Right renal pelvis (tissue), 4 donors: ENCODE measurements at regions not wholly inside any gene's neighbourhood (a gene's known extent, or its start where the extent isn't known, plus 50 kb on each side); places are given as distances from the start of the nearest gene placed in this dataset.
A peak's percentile ranks its signal among the peaks of the same experiment; 100 is the strongest.

Source experiments
- DNase-seq, 4 donors: peaks; one replicate each; pipeline ENCODE4 v3.0.0-alpha.2; 2013; ENCODE audit warnings: low read depth in 4 of 4, low spot score in 3 of 4, missing footprints in 1 of 4

DNA sequence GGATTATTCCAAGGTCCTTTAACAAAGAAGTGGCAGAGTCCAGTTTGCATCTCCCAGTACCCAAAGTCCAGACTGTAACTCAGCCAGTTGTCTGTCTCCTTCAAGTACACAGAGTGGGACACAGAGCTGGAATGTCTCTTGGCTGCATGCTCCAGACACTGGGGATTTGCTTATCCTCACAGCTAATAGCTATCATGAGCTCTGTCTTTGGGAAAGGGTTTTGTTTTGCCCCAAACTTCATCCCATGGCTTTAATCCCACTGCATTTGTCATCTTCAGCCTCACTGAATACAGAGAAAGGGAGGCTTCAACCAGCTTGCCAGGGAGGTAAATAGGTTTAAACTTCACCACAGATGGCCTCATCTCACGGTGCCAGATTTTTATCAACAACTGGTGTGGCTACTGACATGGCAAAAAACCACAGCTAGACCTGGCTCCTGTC lies 412.2 kb upstream of the SLC24A2 start:
- no peak for DNase-seq

DNA sequence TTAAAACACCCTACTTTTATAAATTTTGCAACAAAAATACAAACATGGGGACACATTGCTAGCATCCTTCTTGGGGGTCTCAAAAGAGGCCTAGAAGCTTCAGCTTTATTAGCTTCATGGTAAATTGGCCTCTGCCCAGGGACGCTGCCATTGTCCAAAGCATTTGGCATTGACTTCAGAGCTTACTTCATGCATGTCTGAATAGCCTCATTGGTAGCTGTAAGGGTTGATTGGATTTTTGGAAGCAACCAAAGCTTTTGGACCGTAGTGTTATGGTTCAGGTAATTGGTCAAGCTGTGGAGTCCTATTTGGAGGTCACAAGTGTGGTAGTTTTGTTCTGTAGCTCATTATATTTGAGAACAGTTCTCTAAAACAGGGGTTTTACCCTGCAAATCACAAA lies 411.7 kb upstream of the SLC24A2 start:
- DNase-seq = no peak

DNA sequence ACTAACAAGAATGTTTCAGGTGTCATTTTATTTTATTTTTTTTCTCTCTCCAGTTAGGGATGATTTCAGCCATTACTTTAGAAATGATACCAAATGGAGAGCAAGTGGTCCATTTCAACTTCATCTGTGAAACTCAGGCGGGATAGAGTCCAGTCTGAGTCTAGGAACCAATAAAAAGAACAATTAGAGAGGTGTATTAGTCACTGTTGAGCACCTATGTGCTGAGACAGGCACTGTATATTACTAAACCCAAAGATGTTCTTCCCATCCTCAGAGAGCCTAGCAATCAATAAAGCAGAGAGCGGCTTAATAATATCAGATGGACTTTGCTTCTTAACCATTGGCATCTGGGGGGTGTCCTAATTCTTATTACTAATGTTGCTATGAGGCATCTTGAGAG lies 410.3 kb upstream of the SLC24A2 start:
- no peak for DNase-seq

DNA sequence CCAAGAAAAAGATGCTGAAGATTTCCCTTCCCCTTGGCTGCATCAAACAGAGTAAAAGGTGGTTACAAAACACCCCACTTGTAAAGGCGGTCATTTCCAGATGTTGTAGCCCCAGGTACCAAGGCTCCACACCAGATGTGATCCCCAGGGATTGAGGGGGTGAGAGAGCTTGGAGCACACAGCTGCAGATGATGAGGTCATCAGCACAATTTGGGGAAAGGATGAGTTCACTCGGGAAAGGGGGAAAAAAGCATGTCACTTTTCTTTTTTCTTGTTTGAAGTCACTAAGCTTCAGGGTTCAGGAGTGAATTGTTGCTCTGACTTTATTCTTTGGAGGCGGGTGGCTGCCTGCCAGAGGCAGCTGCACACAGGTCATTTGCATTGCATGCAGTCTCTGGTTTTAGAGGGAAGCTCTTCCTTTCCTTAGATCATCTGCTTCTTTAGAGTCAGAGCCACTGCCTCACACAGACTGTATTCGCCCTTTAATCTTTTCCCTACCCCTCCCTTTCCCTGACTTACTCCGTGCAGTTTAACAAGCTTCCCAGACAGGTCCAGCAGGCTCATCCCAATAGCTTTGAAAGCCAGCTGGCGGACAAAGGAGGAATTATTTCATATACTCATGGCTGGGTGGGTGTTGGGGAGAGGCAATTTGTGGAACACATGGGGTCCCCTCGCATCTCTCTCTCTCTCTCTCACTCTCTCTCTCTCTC lies 409.3 kb upstream of the SLC24A2 start:
- DNase-seq = no peak

DNA sequence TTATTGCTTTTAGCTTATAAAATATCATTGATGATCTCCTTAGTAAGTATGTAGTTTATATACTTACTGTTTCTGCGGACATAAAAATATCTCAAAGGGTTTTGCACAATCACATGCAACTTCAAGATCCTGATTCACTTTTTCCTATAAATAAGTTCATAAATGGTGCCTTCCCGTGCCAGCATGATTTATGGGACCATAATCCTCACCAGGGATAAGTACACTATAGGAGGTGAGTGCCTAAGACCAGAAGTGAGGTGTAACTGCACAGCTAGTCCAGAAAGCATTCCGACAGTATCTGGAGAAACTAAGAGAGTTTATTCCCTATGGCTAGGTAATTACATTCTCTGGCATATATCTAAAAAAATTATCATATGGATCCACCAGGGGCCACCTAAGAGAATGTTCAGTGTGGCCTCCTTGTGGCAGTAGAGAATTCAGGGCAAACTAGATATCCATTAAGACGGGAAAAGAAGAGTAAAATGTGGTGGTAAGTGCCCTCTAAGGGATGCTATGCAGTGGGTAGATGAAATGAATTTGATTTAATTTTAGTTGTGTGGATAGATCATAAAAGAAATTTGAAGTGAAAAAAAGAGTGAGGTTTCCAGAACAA lies 402.5 kb upstream of the SLC24A2 start:
- no peak for DNase-seq

DNA sequence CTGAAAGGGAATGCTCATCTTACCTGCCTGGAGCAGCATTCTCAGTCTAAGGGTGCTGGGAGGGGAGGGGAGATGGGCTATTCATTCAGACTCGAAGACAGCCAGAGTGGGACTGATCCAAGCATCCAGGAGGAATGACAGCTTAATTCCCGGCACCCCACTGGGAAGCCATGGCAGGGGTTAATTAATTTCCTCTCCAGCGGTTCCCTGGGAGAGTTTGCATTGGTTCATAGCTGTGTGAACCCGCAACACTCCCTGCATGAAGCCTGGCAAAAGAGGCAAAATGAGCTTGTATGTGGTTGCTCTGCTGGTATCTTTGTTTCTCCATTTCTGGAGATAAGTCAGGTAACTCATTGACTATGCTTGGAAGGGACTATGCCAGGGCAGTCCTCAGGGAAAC lies 401.0 kb upstream of the SLC24A2 start:
- DNase-seq = no peak

DNA sequence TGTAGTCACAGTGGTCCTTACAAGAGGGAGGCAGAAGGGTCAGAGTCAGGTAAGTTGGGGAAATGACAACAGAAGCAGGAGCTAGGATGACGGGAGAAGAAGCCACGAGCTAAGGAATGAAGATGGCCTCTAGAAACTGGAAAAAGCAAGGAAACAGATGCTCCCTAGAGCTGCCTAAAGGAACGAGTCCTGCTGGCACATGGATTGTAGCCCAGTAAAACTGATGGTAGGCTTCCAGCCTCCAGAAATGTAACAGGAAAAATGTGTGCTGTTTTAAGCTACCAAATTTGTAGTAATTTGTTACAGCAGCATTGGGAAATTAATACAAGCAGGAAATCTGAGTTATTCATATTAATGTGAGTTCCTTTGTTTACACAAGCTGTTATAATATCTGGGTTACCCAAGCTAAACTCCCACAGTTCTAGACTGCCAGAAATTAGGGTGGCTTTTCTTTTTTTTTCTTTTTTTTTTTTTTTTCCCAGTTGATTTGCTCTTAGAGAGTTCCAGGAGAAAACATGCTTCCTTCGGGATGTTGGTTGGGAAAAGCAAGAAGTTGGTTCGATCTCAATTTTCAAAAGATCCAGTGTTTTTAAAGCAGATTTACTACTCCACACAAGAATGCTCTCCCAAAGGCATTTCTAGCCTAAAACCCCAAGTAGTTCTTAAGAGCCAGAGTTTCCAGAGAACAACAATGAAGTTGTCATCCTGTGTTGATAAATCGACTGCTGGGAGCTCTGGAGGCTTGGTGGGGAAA lies 400.0 kb upstream of the SLC24A2 start:
- DNase-seq = no peak

DNA sequence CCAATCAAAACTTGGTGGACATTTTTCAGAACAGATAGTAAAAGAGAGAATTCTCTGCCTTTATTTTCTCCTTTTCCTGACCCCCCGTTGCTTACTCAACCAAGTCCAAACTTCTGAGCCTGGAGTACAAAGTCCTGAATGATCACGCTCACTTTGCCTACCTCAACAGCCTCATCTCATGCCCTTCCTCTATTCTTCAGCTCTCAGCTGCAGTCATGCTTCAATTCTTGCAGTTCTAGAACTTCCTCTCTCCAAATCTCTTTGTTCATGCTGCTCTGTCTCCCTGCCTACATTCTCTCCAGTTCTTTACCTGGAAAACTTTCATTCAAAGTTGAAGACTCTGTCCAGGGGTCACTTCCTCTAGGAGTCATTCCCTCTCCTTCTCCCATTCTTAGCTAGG lies 398.5 kb upstream of the SLC24A2 start:
- DNase-seq = no peak

DNA sequence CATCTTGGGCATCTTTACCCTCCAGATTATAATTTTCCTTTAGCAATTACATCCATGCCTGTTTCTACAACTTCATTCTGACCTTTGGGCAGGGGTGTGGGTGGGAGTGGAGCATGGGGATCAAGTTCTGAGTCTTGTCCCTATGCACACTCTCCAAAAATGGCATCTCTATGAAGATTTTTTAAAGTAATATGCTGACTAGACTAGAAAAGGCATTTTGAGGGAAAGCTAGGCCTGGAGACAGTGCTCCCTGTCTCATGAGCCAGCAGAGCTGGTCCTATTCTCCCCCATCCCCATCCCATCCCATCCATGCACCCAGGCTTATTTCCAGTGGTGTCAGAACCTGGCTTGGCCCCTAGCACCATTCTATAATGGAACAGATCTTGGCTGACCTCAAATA lies 398.0 kb upstream of the SLC24A2 start:
- no peak for DNase-seq

DNA sequence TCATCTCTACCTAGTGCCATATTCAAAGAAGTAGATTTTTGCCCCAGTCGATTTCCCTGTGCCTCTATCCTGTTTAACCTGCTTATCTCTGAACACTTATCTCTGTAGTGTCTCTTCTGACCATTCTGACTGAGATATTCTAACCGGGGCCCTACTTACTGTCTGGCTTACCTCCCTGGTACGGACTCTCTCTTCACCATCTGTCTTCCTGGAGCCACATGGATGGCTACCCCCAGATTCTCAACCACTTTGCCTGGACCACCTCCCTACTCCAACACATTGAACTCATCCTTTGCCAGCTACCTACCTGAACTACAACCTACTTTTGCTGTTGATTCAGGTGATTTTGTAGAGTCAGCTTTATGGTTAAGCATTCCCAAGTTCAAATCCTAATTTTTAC lies 397.4 kb upstream of the SLC24A2 start:
- no peak for DNase-seq

DNA sequence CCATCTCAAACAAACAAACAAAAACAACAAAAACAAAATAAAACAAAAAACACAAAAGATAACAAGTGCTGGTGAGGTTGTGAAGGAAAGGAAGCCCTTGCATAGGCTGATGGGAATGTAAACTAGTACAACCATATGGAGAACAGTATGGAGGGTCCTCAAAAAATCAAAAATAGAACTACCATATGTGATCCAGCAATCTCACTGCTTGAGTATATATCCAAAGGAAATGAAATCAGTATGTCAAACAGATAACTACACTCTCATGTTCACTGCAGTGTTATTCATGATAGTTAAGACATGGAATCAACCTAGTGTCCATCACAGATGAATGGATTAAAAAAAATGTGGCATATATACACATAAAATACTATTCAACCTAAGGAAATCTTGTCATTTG lies 395.7 kb upstream of the SLC24A2 start:
- DNase-seq = no peak

DNA sequence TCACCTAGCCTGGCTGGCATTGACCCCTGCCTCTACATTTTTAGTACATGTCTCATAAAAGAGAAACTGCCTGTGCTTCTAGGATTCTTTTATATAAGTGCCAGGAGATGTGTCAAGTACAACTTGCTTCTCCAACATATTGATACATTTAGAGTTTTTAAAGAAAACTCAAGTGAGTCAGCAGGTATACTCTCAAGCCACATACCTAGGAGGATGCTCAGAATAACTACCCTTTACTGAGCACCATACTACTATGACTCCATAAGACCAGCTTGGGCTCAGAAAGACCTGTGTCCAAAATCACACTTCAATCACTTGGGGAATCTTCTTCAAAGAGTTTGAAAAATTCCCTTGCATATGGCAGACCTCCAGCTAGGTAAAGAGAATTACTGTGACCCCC lies 389.8 kb upstream of the SLC24A2 start:
- DNase-seq = no peak

DNA sequence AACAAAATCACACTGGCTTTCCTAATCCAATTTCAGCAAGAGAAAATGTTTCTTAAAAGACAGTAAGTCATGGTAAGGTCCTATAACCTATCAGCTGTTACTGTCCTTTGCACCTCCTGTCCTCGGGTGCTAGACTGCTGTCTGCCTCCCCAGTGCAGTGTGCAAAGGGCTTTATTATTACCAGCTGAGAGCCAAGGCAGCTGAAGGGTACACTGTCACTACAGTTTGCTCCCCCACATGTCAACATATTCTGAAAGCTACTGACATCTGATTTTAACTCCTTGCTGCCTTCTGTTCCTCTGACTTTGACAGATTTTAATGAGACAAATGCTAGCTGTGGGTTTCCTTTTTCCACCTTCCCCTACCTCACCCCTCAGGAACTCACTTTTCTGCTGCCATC lies 389.4 kb upstream of the SLC24A2 start:
- no peak for DNase-seq

DNA sequence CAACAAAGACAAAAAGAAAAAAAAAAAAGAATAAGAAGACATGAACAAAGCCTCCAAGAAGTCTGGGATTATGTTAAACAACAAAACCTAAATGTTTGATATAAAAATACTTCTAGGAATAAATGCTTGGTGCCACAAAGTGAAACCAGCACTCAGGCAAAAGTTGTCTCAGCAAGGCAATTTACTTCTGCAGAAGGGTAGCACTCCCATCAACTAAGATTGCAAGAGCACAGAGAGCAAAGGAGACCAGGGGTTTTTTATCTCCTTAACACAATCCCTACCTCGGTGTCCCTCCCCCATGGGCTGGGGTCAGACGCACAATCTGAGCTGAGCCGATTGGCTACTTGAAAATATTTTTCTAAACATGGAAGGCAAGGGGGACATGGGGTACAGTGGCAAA lies 381.3 kb upstream of the SLC24A2 start:
- DNase-seq = no peak

DNA sequence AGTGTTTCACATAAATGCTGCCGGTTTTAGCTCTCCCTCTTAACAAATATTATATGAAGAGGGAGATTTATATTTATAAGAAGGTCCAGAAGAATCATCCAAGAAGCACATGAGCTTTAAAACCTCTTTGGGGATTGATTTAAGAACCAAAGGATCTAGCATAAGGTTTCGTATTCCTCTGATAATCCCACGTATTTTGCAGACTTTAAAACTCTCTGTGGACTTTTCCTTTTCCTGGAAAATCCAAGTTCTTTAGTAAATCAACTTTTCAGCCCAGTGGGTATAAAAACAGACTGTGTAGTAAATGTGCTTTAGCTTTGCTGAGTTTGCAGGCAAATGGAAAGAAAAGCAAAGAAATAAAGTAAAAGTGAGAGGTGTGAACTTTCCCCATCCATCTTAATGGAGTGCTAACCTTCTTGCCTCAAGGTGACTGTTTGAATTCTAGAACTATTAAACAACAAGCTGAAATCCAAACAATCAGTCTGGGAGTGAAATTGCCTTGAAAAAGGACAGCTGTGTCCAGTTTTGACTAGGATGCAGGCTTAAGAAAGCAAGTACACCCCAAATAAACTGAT lies 363.4 kb upstream of the SLC24A2 start:
- peak in 3 of 4 donors; percentile 28 to 55 (median 39) for DNase-seq

DNA sequence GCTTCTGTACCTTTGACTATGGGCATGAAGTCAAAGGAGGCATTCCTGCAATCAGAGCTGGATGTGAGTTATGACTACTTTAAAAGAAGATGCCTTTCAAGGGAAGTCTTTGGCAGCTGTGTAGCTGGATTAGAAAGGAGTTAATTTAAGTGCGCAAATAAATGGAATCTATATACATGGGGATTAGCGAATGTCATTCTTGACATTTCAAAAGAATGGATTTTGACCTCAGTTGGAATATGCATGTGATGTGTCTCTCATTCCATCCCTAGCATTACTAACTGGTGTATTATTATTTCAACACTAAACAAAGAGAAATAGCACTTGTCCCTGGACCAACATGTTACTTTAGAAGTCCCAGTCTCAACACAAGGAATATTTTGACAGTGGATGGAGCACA lies 359.6 kb upstream of the SLC24A2 start:
- no peak for DNase-seq

DNA sequence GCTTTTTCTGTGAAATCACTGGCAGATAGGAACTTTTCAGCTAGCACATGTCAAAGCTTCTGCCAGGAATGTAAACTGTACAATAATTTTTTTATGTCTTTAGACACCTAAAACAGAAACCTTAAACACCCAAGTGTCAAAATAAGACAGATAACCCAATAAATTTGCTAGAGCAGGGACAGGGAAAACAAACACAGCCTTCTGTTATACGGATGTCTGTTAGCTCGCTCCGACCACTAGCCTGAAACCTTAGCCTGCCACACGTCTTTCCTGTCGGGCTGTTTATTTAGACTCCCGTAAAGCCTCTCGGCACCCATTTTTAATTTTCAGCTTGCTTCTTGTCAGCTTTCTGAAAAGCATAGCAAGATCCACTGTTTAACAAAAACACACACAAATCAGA lies 355.4 kb upstream of the SLC24A2 start:
- DNase-seq = peak in 2 of 4 donors; percentile 1 to 6

DNA sequence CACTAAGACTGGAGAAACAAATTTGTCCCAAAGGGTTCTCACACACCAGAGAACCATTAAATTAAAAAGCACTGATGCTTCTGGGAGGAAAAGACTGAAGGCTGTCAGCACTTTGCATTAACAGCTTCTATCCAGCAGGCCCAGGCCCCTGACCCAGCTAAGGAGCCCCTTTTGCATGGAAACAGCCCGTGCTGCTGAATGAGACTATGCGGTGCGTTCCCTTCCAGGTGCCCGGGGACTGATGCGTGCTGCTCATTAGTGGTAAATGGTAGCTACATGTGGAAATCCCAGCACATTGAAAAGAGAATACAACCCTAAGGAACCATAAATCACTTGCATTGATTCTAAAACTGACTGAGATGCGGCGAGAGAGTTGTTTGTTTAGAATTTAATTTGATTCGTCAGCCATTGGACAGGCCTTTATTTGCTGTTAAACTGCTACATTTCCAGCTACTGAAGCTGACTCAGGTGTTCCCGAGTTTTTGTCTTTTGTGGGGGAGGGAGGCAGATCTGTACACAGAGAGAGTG lies 351.0 kb upstream of the SLC24A2 start:
- no peak for DNase-seq

DNA sequence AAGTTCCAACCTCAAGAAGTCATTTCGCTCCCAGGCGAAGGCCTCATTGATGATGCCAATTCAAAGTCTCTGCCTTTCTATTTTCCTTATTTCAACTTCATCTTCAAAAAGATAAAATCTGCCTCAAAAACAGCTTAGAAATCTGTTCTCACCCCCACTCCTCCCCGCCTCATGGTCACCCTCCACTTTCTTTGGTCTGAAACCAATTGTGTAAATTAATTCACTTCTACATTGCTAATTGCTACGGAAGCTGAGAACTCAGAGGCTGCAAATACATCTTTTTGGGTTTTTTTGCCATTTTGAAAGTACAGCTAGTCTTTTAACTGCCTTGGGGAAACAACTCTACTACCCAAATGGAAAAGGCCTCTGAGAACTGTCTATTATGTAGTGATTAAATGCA lies 350.0 kb upstream of the SLC24A2 start:
- no peak for DNase-seq

DNA sequence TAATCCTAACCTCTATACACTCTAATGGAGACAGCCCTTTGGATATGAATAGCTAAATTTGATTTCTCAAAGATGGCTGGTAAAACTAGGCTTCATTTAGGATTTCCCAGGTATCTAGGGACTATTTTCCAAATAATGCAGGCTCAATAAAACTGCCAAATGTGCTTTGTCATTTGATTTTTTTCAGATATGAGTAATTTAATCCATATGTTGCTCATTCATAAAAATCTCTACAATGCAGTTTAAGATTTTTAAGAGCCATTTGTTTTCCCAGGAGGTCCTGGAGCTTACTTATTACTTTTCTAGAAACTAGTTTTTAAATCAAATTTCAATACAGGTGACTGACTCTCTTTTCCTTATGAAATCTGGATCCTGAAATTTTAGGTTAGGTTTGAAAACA lies 349.3 kb upstream of the SLC24A2 start:
- DNase-seq = no peak

DNA sequence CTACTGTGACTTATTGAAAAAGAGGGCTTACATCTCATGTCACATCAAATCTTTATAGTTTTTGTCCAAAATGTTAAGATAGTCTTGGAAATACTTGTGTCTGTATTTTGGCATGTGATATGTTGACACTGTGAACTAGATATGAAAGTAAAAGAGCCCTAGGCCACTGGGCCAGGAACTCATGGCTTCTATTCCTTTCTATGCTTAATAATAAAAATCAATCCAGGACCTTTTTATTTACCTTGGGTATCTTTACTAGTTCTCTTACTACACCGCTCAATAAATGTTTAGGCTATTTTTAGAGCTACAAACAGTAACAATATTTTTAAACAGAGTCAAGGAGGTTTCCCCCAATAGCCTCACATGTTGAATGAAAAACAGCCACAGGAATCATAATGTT lies 348.6 kb upstream of the SLC24A2 start:
- no peak for DNase-seq
